HepG2 (cell line): ENCODE measurements at regions not wholly inside any gene's neighbourhood (a gene's known extent, or its start where the extent isn't known, plus 50 kb on each side); places are given as distances from the start of the nearest gene placed in this dataset.

Source experiments
- ATAC-seq: fragments of 200-7000 bp; cut with Tn5 transposase; 3 replicates; pipeline ENCODE4 v1.9.1; 2020; ENCODE audit warnings: mild to moderate bottlenecking, moderate library complexity
- BruUV-seq: library from RNA; stranded (reverse); fragments of 400-500 nt; replicated peaks from 2 replicates; lab custom pipeline; 2021; lab: Mats Ljungman, UMichigan
- CTCF ChIA-PET: fragments of 300-600 bp; formaldehyde crosslinking; extraction: SDS; loops from one replicate; lab custom pipeline; 2021; ENCODE audit warnings: low total read pairs, inconsistent platforms, low intra/inter-chr PET ratio; lab: Yijun Ruan, JAX
- POLR2A ChIA-PET: fragments of 350-600 bp; sonication (Branson Sonifier 250); formaldehyde crosslinking; loops from one replicate; lab custom pipeline; 2020; ENCODE audit warnings: antibody characterized with exemption, inconsistent platforms; lab: Yijun Ruan, JAX
- DNase-seq: peaks from one replicate; pipeline ENCODE4 v3.0.0-alpha.2; 2015; ENCODE audit warnings: low spot score
- FAIRE-seq: peaks from 3 replicates; lab custom pipeline; 2011; peaks lifted over from hg19 to GRCh38; lab: Jason Lieb, UNC
- H2AFZ ChIP-seq: one replicate; pipeline ENCODE4 v1.6.1; 2011; ENCODE audit warnings: low read length, inconsistent platforms
- H3K27ac ChIP-seq: fragments of 300-600 bp; 3 replicates; pipeline ENCODE4 v1.8.0; 2011; ENCODE audit warnings: mixed run types, mild to moderate bottlenecking, mixed read lengths, low read length, inconsistent platforms; ENCODE audit not compliant: insufficient read depth; ENCODE audit errors: extremely low read length
- H3K27me3 ChIP-seq, 2 experiments: fragments of 200-600 bp in 1 of 2; 2 replicates in 1 of 2; 3 replicates in 1 of 2; pipeline versions ENCODE4 v1.6.0 to v1.8.0; 2011; ENCODE audit warnings: low read length in 2 of 2, mild to moderate bottlenecking in 2 of 2, moderate library complexity in 2 of 2, inconsistent platforms in 1 of 2; ENCODE audit not compliant: insufficient read depth in 2 of 2, control insufficient read depth in 1 of 2
- H3K36me3 ChIP-seq, 2 experiments: fragments of 200-600 bp in 1 of 2; replicated peaks in 1 of 2; 2 replicates in 1 of 2; 3 replicates in 1 of 2; pipeline versions ENCODE4 v1.5.1 to v1.8.0; 2011; ENCODE audit warnings: low read length in 2 of 2, inconsistent platforms in 1 of 2; ENCODE audit not compliant: insufficient read depth in 2 of 2, control insufficient read depth in 1 of 2
- H3K4me1 ChIP-seq: 2 replicates; pipeline ENCODE4 v1.5.1; 2012; ENCODE audit warnings: low read length, inconsistent platforms; ENCODE audit not compliant: insufficient read depth
- H3K4me2 ChIP-seq: 2 replicates; pipeline ENCODE4 v1.6.0; 2011; ENCODE audit warnings: low read depth, low read length, inconsistent platforms
- H3K4me3 ChIP-seq, 3 experiments: fragments of 200-600 bp in 1 of 3; sonication (generic), shearing (Covaris generic) in 1 of 3; replicated peaks in 1 of 3; 2 replicates each; pipeline ENCODE4 v1.5.1; 2011 to 2016; ENCODE audit warnings: low read length in 3 of 3, inconsistent platforms in 2 of 3, low read depth in 2 of 3, mild to moderate bottlenecking in 2 of 3, control low read depth in 1 of 3, mixed read lengths in 1 of 3; ENCODE audit not compliant: insufficient read depth in 1 of 3
- H3K79me2 ChIP-seq: one replicate; pipeline ENCODE4 v1.6.1; 2011; ENCODE audit warnings: low read length, inconsistent platforms; ENCODE audit not compliant: insufficient read depth
- H3K9ac ChIP-seq: 2 replicates; pipeline ENCODE4 v1.6.0; 2011; ENCODE audit warnings: mild to moderate bottlenecking, low read depth, low read length, inconsistent platforms; ENCODE audit not compliant: insufficient read depth
- H3K9me3 ChIP-seq: 2 replicates; pipeline ENCODE4 v1.5.1; 2012; ENCODE audit warnings: mild to moderate bottlenecking, low read length
- H4K20me1 ChIP-seq: 2 replicates; pipeline ENCODE4 v1.6.0; 2011; ENCODE audit warnings: inconsistent platforms, mild to moderate bottlenecking, low read length, moderate library complexity; ENCODE audit not compliant: insufficient read depth
- FIP1L1 ChIP-seq: fragments of 200-400 bp; formaldehyde crosslinking; IDR thresholded peaks from 2 replicates; pipeline ENCODE4 v1.6.1; 2018; ENCODE audit warnings: low read depth, mild to moderate bottlenecking, low read length, moderate library complexity, borderline replicate concordance; ENCODE audit not compliant: insufficient read depth
- HDAC2 ChIP-seq: sonication (generic); formaldehyde crosslinking; IDR thresholded peaks from 2 replicates; pipeline ENCODE4 v1.4.0; 2020; ENCODE audit warnings: missing genetic modification reagents
- MYPOP ChIP-seq: sonication (generic); formaldehyde crosslinking; IDR thresholded peaks from 2 replicates; pipeline ENCODE4 v1.8.1; 2023; ENCODE audit warnings: mild to moderate bottlenecking, moderate library complexity, missing genetic modification reagents
- ONECUT2 ChIP-seq: sonication (generic); formaldehyde crosslinking; IDR thresholded peaks from 2 replicates; pipeline ENCODE4 v1.4.0; 2020; ENCODE audit warnings: missing genetic modification reagents
- PHB2 ChIP-seq: fragments of 450-650 bp; IDR thresholded peaks from 2 replicates; pipeline ENCODE4 v1.6.1; 2018; ENCODE audit not compliant: partially characterized antibody
- SKIL ChIP-seq: sonication (generic); formaldehyde crosslinking; IDR thresholded peaks from 2 replicates; pipeline ENCODE4 v1.8.0; 2022; ENCODE audit warnings: missing genetic modification reagents, mild to moderate bottlenecking, moderate library complexity, borderline replicate concordance
- TMF1 ChIP-seq: sonication (generic); formaldehyde crosslinking; IDR thresholded peaks from 2 replicates; pipeline ENCODE4 v1.8.1; 2022; ENCODE audit warnings: low read depth, missing genetic modification reagents
- ZBTB20 ChIP-seq: sonication (generic); formaldehyde crosslinking; IDR thresholded peaks from 2 replicates; pipeline ENCODE4 v1.8.1; 2023; ENCODE audit warnings: missing genetic modification reagents, low read depth, mild to moderate bottlenecking, borderline replicate concordance
- ZNF354B ChIP-seq: sonication (generic); formaldehyde crosslinking; IDR thresholded peaks from 2 replicates; pipeline ENCODE4 v1.8.0; 2022; ENCODE audit warnings: mild to moderate bottlenecking, missing genetic modification reagents
- ZNF629 ChIP-seq: sonication (generic); formaldehyde crosslinking; conservative IDR thresholded peaks from 2 replicates; pipeline ENCODE4 v1.5.0; 2020; ENCODE audit warnings: missing genetic modification reagents
- WGBS: methylation state at CpG from one replicate; pipeline ENCODE4 v1.1.6; 2017; ENCODE audit warnings: low lambda C conversion rate; 5-methylcytosine and 5-hydroxymethylcytosine counted together
- in situ Hi-C: cut with HindIII; loops from 2 replicates; pipeline ENCODE4 v1.10.0; 2017; ENCODE audit warnings: low pct_unique_long_range_greater_than_20kb; ENCODE audit not compliant: extremely low pct_ligation_motif_present
- intact Hi-C: fragments of 100-400 bp; cut with micrococcal nuclease; formaldehyde crosslinking; loops from one replicate; pipeline ENCODE4 v1.10.0; 2022; ENCODE audit not compliant: unreplicated experiment

GRCh38 chr2:18336975-18337374 is 223.5 kb downstream of the RDH14 start (continued):
- no peak for TF ChIP-seq TMF1
- TF ChIP-seq, all 625 proteins: peak for 0

GRCh38 chr2:18332477-18332876 is 228.0 kb downstream of the RDH14 start:
- in situ Hi-C loops = no loop called here

More at GRCh38 chr2:18332477-18332876, 228.0 kb downstream of the RDH14 start:
- TF ChIP-seq FIP1L1 = no peak
- no peak for TF ChIP-seq ONECUT2
- TF ChIP-seq HDAC2 = no peak
- TF ChIP-seq SKIL (CRISPR knock-in tag) = no peak
- TF ChIP-seq ZNF629 = no peak
- TF ChIP-seq PHB2 = no peak
- no peak for TF ChIP-seq ZNF354B (CRISPR knock-in tag)
- TF ChIP-seq ZBTB20 (CRISPR knock-in tag) = no peak
- no peak for TF ChIP-seq MYPOP
- no peaks in the 10 kb centered on the region for H3K9me3 ChIP-seq
- no peaks in the 10 kb centered on the region for H3K36me3 ChIP-seq
- DNase-seq (no peak), ATAC-seq (no peak; the same call in 2 of the 3 replicates), FAIRE-seq (no peak)
- no peak overlapping the region for H3K4me2 ChIP-seq
- H3K79me2 ChIP-seq = no peaks in the 10 kb centered on the region
- WGBS = 10% methylated on average over 2 of the region's 6 CpGs
- intact Hi-C loops = no loop called here
- no peak overlapping the region for H2AFZ ChIP-seq
- ChIA-PET POLR2A (no interaction called here), CTCF (no interaction called here)
- no peak overlapping the region for H3K4me3 ChIP-seq
- no peak overlapping the region for H3K27ac ChIP-seq
- H3K27me3 ChIP-seq = no peaks in the 10 kb centered on the region
- H4K20me1 ChIP-seq = no peaks in the 10 kb centered on the region
- H3K4me1 ChIP-seq = no peaks in the 10 kb centered on the region
- H3K9ac ChIP-seq = no peak overlapping the region
- no TSS peak for BruUV-seq
